ENCODE measurements at regions not wholly inside any gene's neighbourhood (a gene's known extent, or its start where the extent isn't known, plus 50 kb on each side); places are given as distances from the start of the nearest gene placed in this dataset.

DNA sequence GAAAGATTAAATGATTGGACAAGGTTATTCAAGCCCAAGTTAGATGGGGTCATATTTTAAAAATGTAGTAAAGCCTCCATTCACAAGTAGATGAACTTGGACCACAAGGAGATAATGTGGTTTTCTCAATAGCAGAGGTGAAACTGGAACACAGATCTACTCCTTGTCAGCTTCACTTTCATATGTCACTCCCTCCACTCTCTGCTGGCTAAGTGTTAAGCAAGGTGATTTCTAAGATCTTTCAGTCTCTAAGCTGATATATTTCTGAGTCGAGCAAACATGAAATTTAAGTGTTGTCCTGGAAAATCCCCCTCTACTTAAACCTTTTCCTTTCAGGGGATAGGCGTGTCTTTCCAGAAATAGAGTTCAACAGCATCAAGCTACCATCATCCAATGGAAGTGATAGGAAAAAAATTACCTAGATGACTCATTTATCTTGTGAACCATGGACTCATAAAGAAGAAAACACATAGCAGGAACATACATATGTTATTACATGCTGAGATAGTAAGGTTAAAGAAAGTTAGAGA is 275.0 kb downstream of the PTEN start:
- no peak for DNase-seq

DNA sequence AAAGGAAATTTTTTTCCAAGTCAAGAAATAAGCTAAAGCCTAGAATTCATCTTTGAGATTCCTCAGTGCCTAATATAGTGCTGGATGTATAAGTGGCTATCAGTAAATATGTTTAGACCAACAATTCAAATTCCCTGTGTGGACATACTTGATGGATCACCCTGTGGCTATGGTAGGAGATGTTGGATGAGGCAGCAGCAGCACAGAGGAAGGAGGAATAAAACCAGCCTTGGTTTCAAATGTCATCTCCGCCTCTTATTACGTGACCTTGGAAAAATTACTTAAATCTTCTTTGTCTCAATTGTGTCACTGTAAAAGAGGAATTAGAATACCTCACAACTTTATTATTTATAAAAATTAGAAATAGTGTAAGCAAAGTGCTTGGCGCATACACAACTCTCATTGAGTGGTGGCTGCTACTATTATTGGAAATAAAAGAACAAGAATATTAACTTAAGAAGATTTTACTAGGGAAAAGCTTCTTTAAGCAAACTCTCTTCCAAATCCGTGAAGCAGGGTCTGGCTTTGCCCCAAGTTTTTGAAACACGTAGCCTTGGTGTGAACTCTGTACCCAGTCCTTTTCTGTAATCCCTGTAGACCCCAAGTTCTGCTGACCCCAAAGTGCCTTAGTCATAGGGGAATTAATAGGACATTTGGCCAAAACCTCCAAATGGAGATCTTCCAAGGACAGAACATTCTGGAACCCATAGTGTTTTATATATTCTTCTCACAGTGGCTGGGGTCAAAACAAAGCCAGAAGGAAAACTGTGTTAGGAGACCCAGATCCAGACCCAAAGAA is 283.8 kb downstream of the PTEN start:
- no peak for DNase-seq

DNA sequence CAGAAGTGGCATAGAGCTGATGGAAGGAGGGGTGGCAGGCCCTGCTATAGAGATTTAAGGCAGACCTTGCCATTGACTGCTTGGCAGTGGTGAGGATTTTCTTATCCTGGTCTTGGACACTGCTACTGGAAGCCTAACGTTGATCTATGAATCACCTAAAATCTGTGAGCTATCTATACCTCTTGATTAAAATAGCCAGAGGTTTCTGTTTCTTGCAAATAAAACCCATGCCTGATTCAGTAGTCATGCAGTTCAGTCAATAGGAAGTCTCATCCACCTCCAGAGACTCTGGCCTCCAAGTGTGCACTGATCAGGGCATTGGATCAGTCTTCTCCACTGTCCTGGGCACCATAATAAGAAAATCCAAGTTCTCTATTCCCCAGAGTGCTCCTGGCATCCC is 286.5 kb downstream of the PTEN start:
- DNase-seq: no peak

- DNase-seq: no peak
Observed at GRCh38 chr10:88150339-88150738, 286.9 kb downstream of the PTEN start.

DNA sequence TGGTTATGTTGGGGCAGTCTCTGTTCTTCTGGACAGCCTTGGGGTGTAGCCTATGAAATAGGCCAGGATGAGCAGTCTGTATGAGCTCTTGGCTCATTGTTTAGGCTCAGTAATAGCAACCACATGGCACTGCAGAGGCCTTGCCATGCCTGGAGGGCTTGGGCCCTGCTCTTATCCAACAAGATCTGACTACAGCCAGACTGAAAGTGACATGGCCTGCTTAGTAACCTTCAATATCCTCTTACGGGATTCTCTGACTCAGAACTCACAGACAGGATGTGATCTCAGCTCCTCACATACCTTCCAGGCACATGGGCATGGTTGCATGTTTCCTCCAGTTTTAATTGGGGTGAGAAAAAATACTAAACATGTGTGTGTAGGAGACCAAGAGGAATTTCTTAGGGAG is 289.3 kb downstream of the PTEN start:
- DNase-seq: no peak

GRCh38 chr10:88154596-88155250 is 291.3 kb downstream of the PTEN start:
- DNase-seq: no peak

- no peak for DNase-seq
Observed at GRCh38 chr10:88156341-88156740, 292.9 kb downstream of the PTEN start.

DNA sequence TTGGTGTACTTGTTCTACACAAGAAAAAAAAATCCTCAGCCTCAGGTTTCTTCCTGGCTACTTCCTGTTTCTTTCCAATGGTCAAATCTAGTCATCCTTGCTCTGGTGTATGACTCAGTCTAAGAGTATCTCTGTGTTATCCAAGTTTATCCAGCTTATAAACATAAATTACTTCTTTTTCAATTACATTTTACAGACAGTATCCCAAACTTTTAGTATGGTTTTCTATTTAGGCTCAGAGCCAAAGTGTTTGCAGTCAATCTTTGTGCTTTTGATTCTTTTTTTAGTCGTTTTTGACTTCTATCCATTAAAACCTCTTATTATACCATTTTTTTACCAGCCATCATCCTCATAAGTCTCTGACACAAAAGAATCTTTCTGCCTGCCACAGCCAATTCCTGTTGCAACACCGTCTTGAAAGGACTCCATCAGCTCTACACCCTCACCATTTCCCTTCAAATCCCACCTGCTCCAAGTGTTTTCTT is 294.6 kb downstream of the PTEN start:
- no peak for DNase-seq

DNA sequence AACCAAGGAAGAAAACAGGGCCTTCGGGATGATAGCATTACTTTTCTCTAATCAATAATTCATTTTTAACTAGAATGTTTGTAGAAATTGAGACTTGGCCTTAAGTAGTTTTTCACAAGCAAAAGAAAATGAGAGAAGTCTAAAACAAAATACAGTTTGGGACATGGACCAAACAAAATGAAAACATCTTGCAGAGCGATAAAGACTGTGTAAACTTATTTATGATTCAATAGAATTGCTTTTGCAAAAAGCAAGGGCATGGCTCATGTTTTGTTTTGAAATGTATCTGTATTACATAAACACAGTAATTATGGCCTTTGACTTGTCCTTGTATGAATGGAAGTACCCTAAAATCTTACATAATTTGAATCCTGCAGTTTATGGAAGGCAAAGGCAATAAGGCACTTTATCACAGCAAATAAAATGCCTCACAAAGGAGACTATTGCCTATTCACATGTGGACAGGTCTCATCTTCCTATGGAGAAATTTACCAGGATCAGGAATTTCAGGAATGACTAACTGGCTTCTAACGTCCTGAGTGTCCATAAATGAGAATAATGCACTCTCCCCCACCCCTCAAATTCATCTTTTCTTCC is 295.2 kb downstream of the PTEN start:
- DNase-seq: no peak

DNA sequence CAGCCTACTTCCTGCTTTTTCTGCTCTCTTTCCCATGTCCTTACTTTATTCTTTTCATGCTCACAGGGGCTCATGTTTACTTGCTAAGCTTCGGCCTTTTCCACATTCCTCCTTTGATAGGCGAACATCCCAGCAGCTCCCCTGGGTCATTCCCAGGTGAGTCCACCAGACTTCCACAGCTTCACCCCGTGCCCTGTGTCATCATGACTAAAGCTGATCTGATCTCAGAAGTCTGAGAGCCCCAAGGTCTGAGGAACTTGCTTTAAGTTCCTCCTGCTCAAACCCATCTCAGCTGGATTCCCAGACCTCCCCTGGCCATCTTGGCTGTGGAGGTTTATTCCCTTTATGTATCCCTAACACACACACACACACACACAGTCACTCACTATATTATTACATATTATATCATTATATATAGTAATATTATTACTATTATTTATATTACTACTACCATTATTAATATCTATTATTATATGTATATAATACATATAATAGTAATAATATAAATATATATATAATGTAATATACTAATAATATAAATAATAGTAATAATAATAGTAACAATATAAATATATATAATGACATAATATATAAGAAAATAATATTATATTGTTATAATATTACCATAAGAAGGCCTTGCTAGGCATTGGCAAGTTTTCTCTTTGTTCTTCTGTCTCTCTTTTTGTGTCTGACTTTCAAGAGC is 295.9 kb downstream of the PTEN start:
- no peak for DNase-seq

GRCh38 chr10:88161070-88161469 is 297.6 kb downstream of the PTEN start:
- no peak for DNase-seq

DNA sequence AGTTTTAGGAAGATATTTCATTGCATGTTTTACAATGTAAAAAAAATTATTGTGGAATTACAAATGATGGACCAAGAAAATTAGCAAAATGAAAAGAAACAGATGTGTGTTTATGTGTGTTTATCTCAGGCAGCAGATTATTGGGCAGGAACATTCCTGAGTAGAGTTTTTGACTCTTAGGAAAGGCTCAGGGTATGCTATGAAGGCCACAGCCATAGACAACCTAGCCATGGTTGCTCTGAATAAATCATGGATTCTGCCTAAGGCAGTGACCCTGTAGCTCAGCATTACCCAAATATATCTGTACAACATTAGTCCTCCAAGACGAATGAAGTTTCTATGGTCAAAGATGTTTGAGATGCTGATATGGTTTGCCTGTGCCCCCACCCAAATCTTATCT is 298.3 kb downstream of the PTEN start:
- no peak for DNase-seq

GRCh38 chr10:88162852-88163251 is 299.4 kb downstream of the PTEN start:
- no peak for DNase-seq

- no peak for DNase-seq
Observed at GRCh38 chr10:88163572-88163971, 300.1 kb downstream of the PTEN start.

DNA sequence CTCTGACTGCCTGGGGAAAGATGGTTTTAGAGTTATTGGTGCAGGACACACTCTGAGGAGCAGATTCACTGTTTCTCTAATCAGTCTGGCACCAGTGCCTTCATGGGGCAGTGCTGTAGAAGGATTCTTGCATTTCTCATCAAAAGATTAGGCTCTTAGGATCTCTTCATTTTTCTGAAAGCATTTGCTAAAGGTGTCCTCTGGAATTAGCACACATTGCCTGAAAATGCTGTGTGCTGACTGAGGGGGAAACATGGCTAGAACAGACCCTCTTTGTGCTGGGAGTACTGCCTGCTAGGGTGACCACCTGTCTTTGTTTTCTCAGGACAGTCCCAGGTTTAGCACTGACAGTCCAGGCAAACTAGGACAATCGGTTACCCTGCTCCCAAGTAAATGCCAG is 301.0 kb downstream of the PTEN start:
- no peak for DNase-seq

- no peak for DNase-seq
Observed at GRCh38 chr10:88165849-88166271, 302.4 kb downstream of the PTEN start.

GRCh38 chr10:88168171-88169036 is 305.0 kb downstream of the PTEN start:
- no peak for DNase-seq

DNA sequence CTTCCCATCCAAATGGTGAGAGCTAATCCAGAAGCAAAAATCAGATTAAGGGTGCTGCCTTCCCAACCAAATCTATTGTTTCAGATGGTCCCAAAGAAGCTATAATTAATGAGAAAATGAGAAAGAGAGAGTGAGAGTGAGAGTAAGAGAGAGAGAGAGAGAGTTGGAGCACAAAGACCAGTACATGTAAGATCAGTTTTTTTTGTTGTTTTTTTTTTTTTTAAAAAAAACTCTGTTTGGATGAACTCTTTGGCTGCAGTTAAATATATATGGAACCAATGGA is 305.6 kb downstream of the PTEN start:
- no peak for DNase-seq

GRCh38 chr10:88170628-88171027 is 307.2 kb downstream of the PTEN start:
- no peak for DNase-seq

DNA sequence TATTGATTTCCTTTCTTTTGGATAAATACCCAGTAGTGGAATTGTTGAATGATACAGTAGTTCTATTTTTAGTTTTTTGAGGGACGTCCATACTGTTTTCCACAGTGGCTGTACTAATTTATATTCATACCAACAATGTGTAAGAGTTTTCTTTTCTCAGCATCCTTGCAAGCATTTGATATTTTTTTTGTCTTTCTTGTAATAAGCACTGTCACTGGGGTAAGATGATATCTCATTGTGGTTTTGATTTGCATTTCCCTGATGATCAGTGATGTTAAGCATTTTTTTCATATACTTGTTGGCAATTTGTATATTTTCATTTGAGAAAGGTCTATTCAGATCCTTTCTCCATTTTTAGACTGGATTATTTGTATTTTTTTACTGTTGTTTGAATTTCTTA is 308.7 kb downstream of the PTEN start:
- DNase-seq: no peak

DNA sequence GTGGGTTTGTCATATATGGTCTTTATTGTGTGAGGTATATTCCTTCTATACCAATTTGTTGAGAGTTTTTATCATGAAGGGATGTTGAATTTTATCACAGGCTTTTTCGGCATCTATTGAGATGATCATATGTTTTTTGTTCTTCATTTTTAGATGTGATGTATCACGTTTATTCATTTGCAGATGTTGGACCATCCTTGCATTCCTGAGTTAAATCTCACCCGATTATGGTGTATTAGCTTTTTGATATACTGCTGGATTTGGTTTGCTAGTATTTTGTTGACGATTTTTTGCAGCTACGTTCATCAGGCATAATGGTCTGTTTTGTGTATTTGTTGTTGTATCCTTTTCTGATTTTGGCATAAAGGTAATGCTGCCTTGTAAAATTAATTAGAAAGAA is 311.0 kb downstream of the PTEN start:
- DNase-seq: no peak

GRCh38 chr10:88178758-88179157 is 315.3 kb downstream of the PTEN start:
- no peak for DNase-seq
